ENCODE measurements at regions not wholly inside any gene's neighbourhood (a gene's known extent, or its start where the extent isn't known, plus 50 kb on each side); places are given as distances from the start of the nearest gene placed in this dataset.

- no TSS peak for BruUV-seq (replicated peaks)
- no peak for DNase-seq (ENCODE audit: low spot score)
- intact Hi-C loops (cut with micrococcal nuclease; ENCODE audit: unreplicated experiment) = loop anchor here (5.0 kb wide), 2 partner anchors 107 to 573 kb away; partner anchors contain the start of gene PLK2
- H3K9me3 ChIP-seq (ENCODE audit: low read depth, low read length, poor library complexity, severe bottlenecking) = no peaks in the 10 kb centered on the region
- POLR2A ChIA-PET (ENCODE audit: low non-redundant PET) = no interaction called here
- no peaks in the 10 kb centered on the region for H3K27me3 ChIP-seq (replicated peaks; ENCODE audit: insufficient read depth, low read depth, low read length, poor library complexity)
- CTCF ChIA-PET = no interaction called here
- no peaks in the 10 kb centered on the region for H3K36me3 ChIP-seq (ENCODE audit: insufficient read depth, low read length, poor library complexity, severe bottlenecking)
- no peaks in the 10 kb centered on the region for H3K4me1 ChIP-seq (ENCODE audit: insufficient read depth, low read length, poor library complexity, severe bottlenecking)
- H3K27ac ChIP-seq (ENCODE audit: low read depth, low read length, poor library complexity, severe bottlenecking) = no peak overlapping the region
- no peak overlapping the region for H3K4me3 ChIP-seq (ENCODE audit: low read depth, low read length, poor library complexity, severe bottlenecking)
- TF ChIP-seq EZH2 (IDR thresholded peaks at IDR 0.05; ENCODE audit: borderline replicate concordance, low read depth, low read length, poor library complexity, severe bottlenecking) (no peak), CTCF (conservative IDR thresholded peaks at IDR 0.05; ENCODE audit: low read depth, low read length) (no peak)
Observed at GRCh38 chr5:57889558-57889957, 406.9 kb upstream of the ACTBL2 start.

GRCh38 chr5:57887851-57888621 is 405.4 kb upstream of the ACTBL2 start:
- H3K9me3 ChIP-seq (ENCODE audit: low read depth, low read length, poor library complexity, severe bottlenecking) = no peaks in the 10 kb centered on the region
- peak; percentile 49 for DNase-seq (ENCODE audit: low spot score)
- no peaks in the 10 kb centered on the region for H3K36me3 ChIP-seq (ENCODE audit: insufficient read depth, low read length, poor library complexity, severe bottlenecking)
- no peak overlapping the region for H3K4me3 ChIP-seq (ENCODE audit: low read depth, low read length, poor library complexity, severe bottlenecking)
- intact Hi-C loops (cut with micrococcal nuclease; ENCODE audit: unreplicated experiment) = loop anchor here (5.0 kb wide), 2 partner anchors 106 to 574 kb away; partner anchors contain the start of gene PLK2
- no peaks in the 10 kb centered on the region for H3K27me3 ChIP-seq (replicated peaks; ENCODE audit: insufficient read depth, low read depth, low read length, poor library complexity)
- no peak for TF ChIP-seq EZH2 (IDR thresholded peaks at IDR 0.05; ENCODE audit: borderline replicate concordance, low read depth, low read length, poor library complexity, severe bottlenecking)
- TF ChIP-seq CTCF (conservative IDR thresholded peaks at IDR 0.05; ENCODE audit: low read depth, low read length) = peak; percentile 60
- ChIA-PET POLR2A (ENCODE audit: low non-redundant PET) (interaction anchor here (0.6 kb wide), 1 partner anchor 55 kb away, joined by 4 read pairs; no protein-coding TSS in a partner anchor), CTCF (interaction anchor here (0.7 kb wide), 1 partner anchor 602 kb away, joined by 7 read pairs; no protein-coding TSS in a partner anchor)
- no peak overlapping the region for H3K27ac ChIP-seq (ENCODE audit: low read depth, low read length, poor library complexity, severe bottlenecking)
- no TSS peak for BruUV-seq (replicated peaks)
- no peaks in the 10 kb centered on the region for H3K4me1 ChIP-seq (ENCODE audit: insufficient read depth, low read length, poor library complexity, severe bottlenecking)

- Histone ChIP-seq H3K4me1 (ENCODE audit: insufficient read depth, low read length, poor library complexity, severe bottlenecking) (no peaks in the 10 kb centered on the region), H3K36me3 (ENCODE audit: insufficient read depth, low read length, poor library complexity, severe bottlenecking) (no peaks in the 10 kb centered on the region), H3K4me3 (ENCODE audit: low read depth, low read length, poor library complexity, severe bottlenecking) (no peak overlapping the region), H3K9me3 (ENCODE audit: low read depth, low read length, poor library complexity, severe bottlenecking) (no peaks in the 10 kb centered on the region), H3K27me3 (replicated peaks; ENCODE audit: insufficient read depth, low read depth, low read length, poor library complexity) (no peaks in the 10 kb centered on the region), H3K27ac (ENCODE audit: low read depth, low read length, poor library complexity, severe bottlenecking) (no peak overlapping the region)
- CTCF ChIA-PET = no interaction called here
- no TSS peak for BruUV-seq (replicated peaks)
- POLR2A ChIA-PET (ENCODE audit: low non-redundant PET) = no interaction called here
- TF ChIP-seq CTCF (conservative IDR thresholded peaks at IDR 0.05; ENCODE audit: low read depth, low read length) (no peak), EZH2 (IDR thresholded peaks at IDR 0.05; ENCODE audit: borderline replicate concordance, low read depth, low read length, poor library complexity, severe bottlenecking) (no peak)
- DNase-seq (ENCODE audit: low spot score) = no peak
- intact Hi-C loops (cut with micrococcal nuclease; ENCODE audit: unreplicated experiment) = loop anchor here (5.0 kb wide), 2 partner anchors 102 to 578 kb away; partner anchors contain the start of gene PLK2
Observed at GRCh38 chr5:57884346-57885102, 401.9 kb upstream of the ACTBL2 start.
